ENCODE measurements at regions not wholly inside any gene's neighbourhood (a gene's known extent, or its start where the extent isn't known, plus 50 kb on each side); places are given as distances from the start of the nearest gene placed in this dataset.

DNA sequence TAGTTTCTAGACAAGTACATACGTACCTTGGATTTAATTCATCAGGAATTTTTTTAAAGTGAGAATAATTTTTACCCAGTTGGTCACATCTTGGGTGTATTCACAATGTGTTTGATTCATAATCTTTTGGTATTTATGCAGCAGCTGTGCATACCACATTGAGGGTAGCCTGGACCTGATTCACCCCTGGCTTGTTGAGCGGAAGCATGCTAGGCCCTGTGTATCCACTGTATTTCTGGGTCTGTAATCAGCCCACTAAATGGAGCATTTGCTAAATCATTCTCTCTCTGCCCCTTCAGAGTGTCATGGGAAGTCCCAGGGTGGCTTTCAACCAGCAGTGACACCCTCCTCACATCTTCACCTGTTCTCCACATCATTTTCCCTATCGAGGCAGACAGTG, 203.8 kb upstream of the RGS6 start:
- H3K9ac ChIP-seq (ENCODE audit: low read length): no peak overlapping the region
- H3K4ac ChIP-seq (ENCODE audit: low read depth in 1 of 2, low read length in 2 of 2): no peak overlapping the region
- H2BK12ac ChIP-seq (ENCODE audit: low read length in 2 of 2): no peak overlapping the region
- no peak overlapping the region for H3K4me2 ChIP-seq (ENCODE audit: low read length, poor library complexity, severe bottlenecking)
- no peaks in the 10 kb centered on the region for H3K27me3 ChIP-seq (ENCODE audit: control insufficient read depth in 1 of 2, insufficient read depth in 1 of 2, low read length in 2 of 2)
- no peak overlapping the region for H3K14ac ChIP-seq (ENCODE audit: low read length in 2 of 2)
- H3K23ac ChIP-seq (ENCODE audit: low read length in 2 of 2): no peak overlapping the region
- H4K91ac ChIP-seq (ENCODE audit: low read length): no peak overlapping the region
- no peak for DNase-seq
- H4K8ac ChIP-seq (ENCODE audit: low read length): no peak overlapping the region
- no peak overlapping the region for H2BK15ac ChIP-seq (ENCODE audit: low read depth, poor library complexity, severe bottlenecking)
- no peak overlapping the region for H2BK120ac ChIP-seq (ENCODE audit: low read depth, low read length)
- H3K18ac ChIP-seq (ENCODE audit: low read depth in 1 of 2, low read length in 2 of 2): no peak overlapping the region
- no peak overlapping the region for H3K27ac ChIP-seq (ENCODE audit: low read length, poor library complexity, severe bottlenecking)
- H3K36me3 ChIP-seq (ENCODE audit: control insufficient read depth in 1 of 2, insufficient read depth in 2 of 2, low read depth in 1 of 2, low read length in 2 of 2): peaks cover 17 to 35% of the 10 kb centered on the region in 2 experiments
- no peak overlapping the region for H2AFZ ChIP-seq (ENCODE audit: low read depth, low read length)
- no peaks in the 10 kb centered on the region for H3K9me3 ChIP-seq (ENCODE audit: control insufficient read depth, low read length)
- no peak overlapping the region for H2BK5ac ChIP-seq (ENCODE audit: low read depth, low read length, poor library complexity, severe bottlenecking)
- H3K4me1 ChIP-seq (ENCODE audit: control insufficient read depth, insufficient read depth, low read depth, low read length): peaks cover 3% of the 10 kb centered on the region
- no peak overlapping the region for H2AK5ac ChIP-seq (ENCODE audit: low read length, severe bottlenecking)
- 100% methylated on average over 3 of the region's 3 CpGs for WGBS
- no peak overlapping the region for H3K4me3 ChIP-seq (ENCODE audit: insufficient read depth in 1 of 2, low read depth in 1 of 2, low read length in 2 of 2)
- H3K79me1 ChIP-seq (replicated peaks; ENCODE audit: low read length, poor library complexity, severe bottlenecking): no peaks in the 10 kb centered on the region

GRCh38 chr14:71729596-71729995, 202.6 kb upstream of the RGS6 start:
- Histone ChIP-seq H2AK5ac (ENCODE audit: low read length, severe bottlenecking) (no peak overlapping the region), H3K14ac (ENCODE audit: low read length in 2 of 2) (no peak overlapping the region), H3K9me3 (ENCODE audit: control insufficient read depth, low read length) (no peaks in the 10 kb centered on the region), H2BK120ac (ENCODE audit: low read depth, low read length) (no peak overlapping the region), H3K4ac (ENCODE audit: low read depth in 1 of 2, low read length in 2 of 2) (no peak overlapping the region), H2BK5ac (ENCODE audit: low read depth, low read length, poor library complexity, severe bottlenecking) (no peak overlapping the region), H3K79me1 (replicated peaks; ENCODE audit: low read length, poor library complexity, severe bottlenecking) (no peaks in the 10 kb centered on the region), H2BK15ac (ENCODE audit: low read depth, poor library complexity, severe bottlenecking) (no peak overlapping the region), H3K36me3 (ENCODE audit: control insufficient read depth in 1 of 2, insufficient read depth in 2 of 2, low read depth in 1 of 2, low read length in 2 of 2) (peaks cover 23 to 43% of the 10 kb centered on the region in 2 experiments), H3K23ac (ENCODE audit: low read length in 2 of 2) (no peak overlapping the region), H2AFZ (ENCODE audit: low read depth, low read length) (no peak overlapping the region), H3K9ac (ENCODE audit: low read length) (no peak overlapping the region), H3K18ac (ENCODE audit: low read depth in 1 of 2, low read length in 2 of 2) (no peak overlapping the region), H3K4me3 (ENCODE audit: insufficient read depth in 1 of 2, low read depth in 1 of 2, low read length in 2 of 2) (no peak overlapping the region), H4K91ac (ENCODE audit: low read length) (no peak overlapping the region), H3K27me3 (ENCODE audit: control insufficient read depth in 1 of 2, insufficient read depth in 1 of 2, low read length in 2 of 2) (no peaks in the 10 kb centered on the region), H3K4me1 (ENCODE audit: control insufficient read depth, insufficient read depth, low read depth, low read length) (peaks cover 5% of the 10 kb centered on the region), H2BK12ac (ENCODE audit: low read length in 2 of 2) (no peak overlapping the region), H4K8ac (ENCODE audit: low read length) (no peak overlapping the region), H3K4me2 (ENCODE audit: low read length, poor library complexity, severe bottlenecking) (no peak overlapping the region), H3K27ac (ENCODE audit: low read length, poor library complexity, severe bottlenecking) (no peak overlapping the region)
- WGBS: no CpG with 5 or more reads among the region's 3 CpGs
- DNase-seq: no peak

- no peak for DNase-seq
- no peak overlapping the region for H3K4me2 ChIP-seq (ENCODE audit: low read length, poor library complexity, severe bottlenecking)
- H3K79me1 ChIP-seq (replicated peaks; ENCODE audit: low read length, poor library complexity, severe bottlenecking): no peaks in the 10 kb centered on the region
- no peak overlapping the region for H3K4me3 ChIP-seq (ENCODE audit: insufficient read depth in 1 of 2, low read depth in 1 of 2, low read length in 2 of 2)
- H2AK5ac ChIP-seq (ENCODE audit: low read length, severe bottlenecking): no peak overlapping the region
- peaks cover 5% of the 10 kb centered on the region for H3K4me1 ChIP-seq (ENCODE audit: control insufficient read depth, insufficient read depth, low read depth, low read length)
- H2BK5ac ChIP-seq (ENCODE audit: low read depth, low read length, poor library complexity, severe bottlenecking): no peak overlapping the region
- no peak overlapping the region for H3K14ac ChIP-seq (ENCODE audit: low read length in 2 of 2)
- 55% methylated on average over 1 of the region's 1 CpG for WGBS
- H2BK15ac ChIP-seq (ENCODE audit: low read depth, poor library complexity, severe bottlenecking): no peak overlapping the region
- H2BK12ac ChIP-seq (ENCODE audit: low read length in 2 of 2): no peak overlapping the region
- H3K27ac ChIP-seq (ENCODE audit: low read length, poor library complexity, severe bottlenecking): no peak overlapping the region
- no peak overlapping the region for H3K9ac ChIP-seq (ENCODE audit: low read length)
- peaks cover 26 to 44% of the 10 kb centered on the region in 2 experiments for H3K36me3 ChIP-seq (ENCODE audit: control insufficient read depth in 1 of 2, insufficient read depth in 2 of 2, low read depth in 1 of 2, low read length in 2 of 2)
- H3K18ac ChIP-seq (ENCODE audit: low read depth in 1 of 2, low read length in 2 of 2): no peak overlapping the region
- no peak overlapping the region for H2BK120ac ChIP-seq (ENCODE audit: low read depth, low read length)
- no peaks in the 10 kb centered on the region for H3K9me3 ChIP-seq (ENCODE audit: control insufficient read depth, low read length)
- H3K4ac ChIP-seq (ENCODE audit: low read depth in 1 of 2, low read length in 2 of 2): no peak overlapping the region
- H3K23ac ChIP-seq (ENCODE audit: low read length in 2 of 2): no peak overlapping the region
- H3K27me3 ChIP-seq (ENCODE audit: control insufficient read depth in 1 of 2, insufficient read depth in 1 of 2, low read length in 2 of 2): no peaks in the 10 kb centered on the region
- no peak overlapping the region for H2AFZ ChIP-seq (ENCODE audit: low read depth, low read length)
- no peak overlapping the region for H4K8ac ChIP-seq (ENCODE audit: low read length)
- no peak overlapping the region for H4K91ac ChIP-seq (ENCODE audit: low read length)
Measured at GRCh38 chr14:71730471-71730870, 201.8 kb upstream of the RGS6 start.

GRCh38 chr14:71731096-71731495, 201.1 kb upstream of the RGS6 start:
- Histone ChIP-seq H3K18ac (ENCODE audit: low read depth in 1 of 2, low read length in 2 of 2) (no peak overlapping the region), H3K23ac (ENCODE audit: low read length in 2 of 2) (no peak overlapping the region), H2AFZ (ENCODE audit: low read depth, low read length) (no peak overlapping the region), H2BK5ac (ENCODE audit: low read depth, low read length, poor library complexity, severe bottlenecking) (no peak overlapping the region), H3K9ac (ENCODE audit: low read length) (no peak overlapping the region), H3K36me3 (ENCODE audit: control insufficient read depth in 1 of 2, insufficient read depth in 2 of 2, low read depth in 1 of 2, low read length in 2 of 2) (peaks cover 26 to 48% of the 10 kb centered on the region in 2 experiments), H3K4me3 (ENCODE audit: insufficient read depth in 1 of 2, low read depth in 1 of 2, low read length in 2 of 2) (no peak overlapping the region), H3K4me1 (ENCODE audit: control insufficient read depth, insufficient read depth, low read depth, low read length) (peaks cover 3% of the 10 kb centered on the region), H3K4ac (ENCODE audit: low read depth in 1 of 2, low read length in 2 of 2) (no peak overlapping the region), H3K4me2 (ENCODE audit: low read length, poor library complexity, severe bottlenecking) (no peak overlapping the region), H2BK15ac (ENCODE audit: low read depth, poor library complexity, severe bottlenecking) (no peak overlapping the region), H3K27ac (ENCODE audit: low read length, poor library complexity, severe bottlenecking) (no peak overlapping the region), H4K8ac (ENCODE audit: low read length) (no peak overlapping the region), H2AK5ac (ENCODE audit: low read length, severe bottlenecking) (no peak overlapping the region), H3K27me3 (ENCODE audit: control insufficient read depth in 1 of 2, insufficient read depth in 1 of 2, low read length in 2 of 2) (no peaks in the 10 kb centered on the region), H2BK12ac (ENCODE audit: low read length in 2 of 2) (no peak overlapping the region), H2BK120ac (ENCODE audit: low read depth, low read length) (no peak overlapping the region), H3K14ac (ENCODE audit: low read length in 2 of 2) (no peak overlapping the region), H3K9me3 (ENCODE audit: control insufficient read depth, low read length) (no peaks in the 10 kb centered on the region), H4K91ac (ENCODE audit: low read length) (no peak overlapping the region), H3K79me1 (replicated peaks; ENCODE audit: low read length, poor library complexity, severe bottlenecking) (no peaks in the 10 kb centered on the region)
- DNase-seq: no peak
- WGBS: 93% methylated on average over 5 of the region's 5 CpGs

All from mesenchymal stem cell (in vitro differentiated cells and primary cell).